HuH-7.5 (cell line): ENCODE measurements at regions not wholly inside any gene's neighbourhood (a gene's known extent, or its start where the extent isn't known, plus 50 kb on each side); places are given as distances from the start of the nearest gene placed in this dataset.
"Not testable (repeated sequence)": the region's sequence is repeated elsewhere in the genome, so short reads cannot be mapped to it uniquely, and the experiment has no call there.

Source experiments
- DNase-seq: peaks from one replicate; pipeline ENCODE4 v3.0.0; 2011; ENCODE audit warnings: low spot score

DNA sequence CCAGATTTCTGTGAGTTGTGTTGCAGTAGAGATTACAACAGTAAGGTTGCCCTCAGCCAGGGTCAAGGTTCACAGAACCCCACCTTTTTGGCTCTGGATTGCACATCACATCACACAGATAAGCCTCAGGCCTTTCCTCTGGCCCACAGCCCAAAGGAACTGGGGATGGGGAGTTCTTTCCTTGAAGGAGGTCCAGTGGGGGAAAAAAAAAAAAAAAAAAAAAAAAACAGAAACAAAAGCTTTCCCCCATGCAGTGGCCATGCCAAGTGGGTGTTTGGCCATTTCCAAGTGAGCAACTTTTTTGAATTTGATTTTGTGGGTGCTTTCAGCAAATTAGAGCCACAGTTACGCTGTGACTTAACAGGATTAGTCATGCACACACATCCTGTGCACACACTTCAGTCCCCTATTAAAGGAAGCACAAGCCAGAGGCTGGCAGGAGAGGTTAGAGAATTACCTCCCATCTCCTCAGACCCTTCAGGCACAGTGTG, 79.3 kb upstream of the NANOS1 start:
- no peak for DNase-seq

DNA sequence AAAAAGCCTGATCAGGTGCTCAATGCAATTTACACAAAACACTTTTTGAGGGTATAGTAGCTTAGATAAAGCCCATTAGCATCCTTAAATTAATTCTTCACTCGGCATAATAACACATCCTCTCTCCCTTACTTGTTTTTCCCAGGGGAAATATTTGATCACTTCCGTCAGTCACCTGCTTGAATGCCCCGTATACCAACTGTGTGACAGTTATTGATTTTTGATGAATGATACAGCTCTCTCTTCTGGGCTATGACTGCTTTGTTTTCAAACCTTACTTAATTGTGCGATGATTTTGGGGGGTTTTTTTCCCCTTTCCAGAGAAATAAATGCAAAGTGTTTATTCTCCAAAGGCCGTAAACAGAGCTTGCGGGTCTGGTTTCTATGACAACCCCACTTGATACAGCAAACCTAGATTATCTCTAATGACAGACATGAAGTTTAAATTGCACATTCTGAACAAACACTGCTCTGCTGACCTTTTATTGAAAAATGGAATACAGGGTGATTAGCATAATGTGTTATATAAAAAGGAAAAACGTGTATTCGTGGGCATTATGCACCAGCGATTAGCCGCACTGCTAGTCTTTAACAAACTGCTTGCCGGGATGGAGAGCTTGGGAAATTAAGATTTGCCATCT, 78.4 kb upstream of the NANOS1 start:
- no peak for DNase-seq

DNA sequence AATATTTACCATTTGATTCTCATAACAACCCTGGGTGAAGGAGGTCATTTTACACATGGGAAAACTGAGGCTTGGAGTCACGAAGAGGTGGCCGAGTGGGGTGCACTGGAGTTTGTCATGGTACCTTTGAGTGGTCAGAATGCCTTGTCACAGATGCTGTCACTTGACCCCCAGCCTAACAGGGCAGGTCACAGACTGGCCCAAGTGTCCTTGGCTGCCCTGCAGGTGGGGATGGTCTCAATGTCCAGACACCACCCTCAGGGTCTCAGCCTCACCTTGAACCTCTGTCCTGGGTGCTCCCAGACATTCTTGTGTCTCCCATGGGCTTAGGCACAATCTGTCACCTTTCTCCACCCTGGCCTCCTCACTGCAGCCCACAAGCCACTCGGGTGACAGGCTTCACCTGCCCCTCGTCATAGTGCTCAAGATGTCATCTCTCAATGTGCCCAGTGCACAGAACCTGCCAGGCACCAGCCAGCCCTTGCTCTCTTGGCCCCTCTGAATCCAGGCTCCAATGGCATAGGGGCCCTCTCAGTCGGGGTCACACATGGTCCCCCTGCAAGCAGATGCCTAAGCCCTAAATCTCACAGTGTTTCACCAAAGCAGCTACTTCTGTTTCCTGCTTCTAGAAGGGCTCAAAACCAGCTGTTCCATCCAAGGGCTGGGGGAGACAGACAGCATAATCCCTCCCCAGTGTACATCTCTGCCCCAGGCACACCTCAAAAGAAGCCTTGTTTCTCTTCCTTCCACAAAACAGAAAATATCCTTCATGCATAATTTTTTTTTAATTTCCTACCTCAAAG, 76.8 kb upstream of the NANOS1 start:
- no peak for DNase-seq

DNA sequence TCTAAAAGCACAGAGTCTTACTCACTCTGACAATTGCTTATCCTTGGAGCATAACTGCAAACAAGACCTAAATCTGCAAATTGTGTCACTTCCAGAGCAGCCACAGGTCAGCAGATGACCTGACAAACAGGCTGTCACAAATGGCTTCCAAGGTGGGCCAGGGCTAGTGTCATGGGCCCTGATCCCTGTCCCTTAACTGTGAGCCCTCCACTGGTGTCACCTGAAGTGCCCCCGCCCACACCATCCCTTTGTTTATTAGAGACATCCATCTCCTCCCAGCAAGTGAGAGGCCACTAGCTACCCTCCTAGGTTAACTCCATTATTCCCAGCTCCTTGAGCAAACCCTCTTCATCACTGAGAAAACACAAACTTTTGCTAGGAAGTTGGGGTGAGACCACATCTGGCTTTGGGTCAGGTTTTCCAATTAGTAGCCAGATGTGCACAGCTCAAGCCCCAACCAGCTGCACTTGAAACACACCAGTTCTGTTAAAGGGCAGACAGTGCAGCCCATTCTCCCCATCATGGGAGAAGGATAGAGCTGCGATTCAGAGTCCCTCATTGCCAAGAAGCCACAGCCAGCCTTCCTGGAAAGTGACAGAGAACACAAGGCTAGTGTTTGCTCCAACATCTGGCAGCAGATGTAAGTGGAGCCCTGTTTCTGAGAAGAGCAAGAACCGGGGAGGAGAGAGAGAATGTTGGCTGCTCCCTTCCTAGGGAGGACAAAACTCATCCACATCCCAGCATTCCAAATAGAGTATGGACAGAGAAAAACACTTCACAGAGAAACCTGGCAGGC, 75.7 kb upstream of the NANOS1 start:
- no peak for DNase-seq

DNA sequence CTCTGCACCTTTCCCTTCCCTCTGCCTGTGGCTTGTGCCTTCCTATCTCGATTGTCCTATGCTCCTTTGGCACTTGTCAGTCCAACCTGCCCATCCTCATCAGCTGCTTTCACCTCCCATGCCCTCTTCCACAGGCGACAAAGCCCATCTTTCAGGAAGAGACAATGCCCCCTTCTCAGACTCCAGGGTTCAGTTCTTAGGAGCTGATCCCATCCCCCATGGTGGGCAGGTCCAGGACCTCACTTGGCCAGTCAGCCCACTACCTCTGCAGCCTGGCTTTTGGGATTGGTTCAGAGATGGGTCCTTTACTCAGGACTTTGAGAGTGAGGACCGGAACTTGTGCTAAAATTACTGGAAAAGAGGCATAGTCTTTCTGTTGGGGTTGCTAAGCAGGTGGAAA, 74.0 kb upstream of the NANOS1 start:
- DNase-seq: no peak

DNA sequence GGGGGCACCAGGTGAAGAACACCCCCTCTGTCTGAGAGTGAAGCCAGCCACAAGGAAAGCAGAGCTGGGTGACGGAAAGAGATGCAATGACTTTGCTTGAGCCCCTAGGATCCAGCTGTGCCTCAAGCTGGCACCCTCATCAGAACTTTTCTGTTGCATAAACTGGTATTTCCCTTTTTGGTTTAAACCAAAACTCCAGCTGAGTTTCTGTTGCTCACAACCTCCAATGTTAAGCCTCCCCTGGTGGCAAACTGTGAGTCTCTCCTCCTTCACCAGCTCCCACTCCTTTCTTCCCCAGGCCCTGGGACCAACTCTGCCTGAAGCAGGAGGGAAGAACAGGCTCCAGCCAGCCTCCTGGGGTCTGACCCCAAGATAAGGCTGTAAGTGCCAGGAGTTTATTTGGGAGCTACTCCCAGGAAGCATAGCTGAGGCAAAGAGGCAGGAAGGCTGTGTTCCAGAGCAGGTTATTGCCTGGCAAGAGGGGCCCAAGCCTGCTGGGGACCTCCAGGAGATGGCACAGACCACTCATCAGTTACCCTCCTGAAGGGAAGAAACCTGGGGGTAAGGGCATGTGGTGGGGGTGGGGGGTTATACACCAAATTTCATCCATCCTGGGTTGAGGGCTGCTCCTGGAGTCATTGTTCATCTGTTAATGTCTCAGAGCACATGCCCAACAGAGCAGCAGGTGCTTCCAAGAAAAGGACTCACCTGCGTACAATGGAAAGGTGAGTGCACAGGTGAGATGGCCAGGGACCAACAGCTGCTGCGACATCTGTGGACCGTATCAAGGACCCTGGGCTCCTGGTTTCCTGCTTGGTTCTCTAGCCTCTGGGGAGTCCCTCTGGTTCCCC, 73.3 kb upstream of the NANOS1 start:
- no peak for DNase-seq

DNA sequence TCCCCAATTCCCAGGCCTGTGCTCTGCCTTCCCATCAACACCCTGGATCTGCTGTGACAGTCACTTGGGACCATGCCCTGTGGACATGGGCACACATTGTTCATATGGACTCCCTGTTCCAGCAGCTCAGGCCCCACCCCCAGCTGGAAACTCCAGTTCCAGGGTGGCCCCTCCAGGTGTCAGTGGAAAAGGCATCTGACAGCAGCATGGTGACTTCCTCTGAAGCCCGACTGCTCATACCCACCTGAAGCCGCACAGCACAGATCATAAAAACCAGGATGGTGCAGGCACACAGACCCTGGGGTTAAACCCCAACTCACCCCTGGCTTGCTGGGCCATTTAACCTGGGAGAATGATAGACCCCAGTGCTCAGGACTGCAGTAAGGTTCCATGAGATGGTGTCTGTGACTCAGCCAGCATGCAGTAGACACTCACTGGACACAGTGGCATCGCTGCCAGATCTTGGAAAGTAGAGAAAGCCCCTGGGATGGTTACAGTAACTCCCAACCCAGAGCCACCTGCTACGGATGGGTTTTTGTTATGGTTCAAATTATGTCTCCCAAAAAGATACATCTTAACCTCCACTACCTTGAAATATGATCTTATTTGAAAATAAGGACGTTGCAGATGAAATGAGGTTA, 72.6 kb upstream of the NANOS1 start:
- DNase-seq: no peak

DNA sequence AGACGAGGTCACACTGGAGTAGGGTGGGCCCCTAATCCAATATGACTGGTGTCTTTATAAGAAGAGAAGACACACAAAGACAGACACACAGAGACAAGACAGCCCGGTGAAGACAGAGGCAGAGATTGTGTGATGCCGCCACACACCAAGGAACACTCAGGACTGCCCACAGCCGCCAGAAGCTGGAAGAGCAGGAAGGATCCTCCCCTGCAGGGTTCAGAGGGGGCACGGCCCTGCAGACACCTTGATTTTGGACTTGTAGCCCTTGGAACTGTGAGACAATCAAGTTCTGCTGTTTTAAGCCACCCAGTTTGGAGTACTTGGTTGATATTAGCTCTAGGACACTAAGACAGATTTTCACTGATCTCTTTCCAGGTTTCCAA, 72.1 kb upstream of the NANOS1 start:
- no peak for DNase-seq

DNA sequence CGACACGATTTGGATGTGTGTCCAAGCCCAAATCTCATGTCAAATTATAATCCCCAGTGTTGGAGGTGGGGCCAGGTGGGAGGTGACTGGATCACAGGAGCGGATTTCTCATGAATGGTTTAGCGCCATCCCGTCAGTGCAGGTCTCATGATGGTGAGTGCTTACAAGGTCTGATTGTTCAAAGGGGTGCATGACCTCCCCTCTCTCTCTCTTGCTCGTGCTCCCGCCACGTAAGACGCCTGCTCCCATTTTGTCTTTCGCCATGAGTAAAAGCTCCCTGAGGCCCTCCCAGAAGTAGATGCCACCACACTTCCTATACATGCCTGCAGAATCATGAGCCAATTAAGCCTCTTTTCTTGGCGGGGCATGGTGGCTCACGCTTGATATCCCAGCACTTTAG, 71.5 kb upstream of the NANOS1 start:
- no peak for DNase-seq

DNA sequence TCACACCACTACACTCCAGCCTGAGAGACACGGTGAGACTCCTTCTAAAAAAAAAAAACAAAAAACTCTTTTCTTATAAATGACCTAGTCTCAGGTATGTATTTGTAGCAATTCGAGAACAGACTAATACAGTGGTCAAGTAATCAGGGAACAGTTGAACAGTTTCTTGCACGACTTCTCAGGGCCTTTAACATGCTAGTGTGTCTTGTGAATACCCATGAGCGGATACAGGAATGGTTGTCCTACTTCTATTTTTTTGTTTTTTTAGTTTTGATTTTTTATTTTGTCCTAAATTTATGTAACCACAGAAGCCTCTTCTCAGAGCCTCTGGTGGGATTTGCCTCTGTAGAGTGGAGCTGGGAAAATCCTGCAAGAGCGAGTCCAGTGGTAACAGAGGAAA, 71.0 kb upstream of the NANOS1 start:
- DNase-seq: no peak

DNA sequence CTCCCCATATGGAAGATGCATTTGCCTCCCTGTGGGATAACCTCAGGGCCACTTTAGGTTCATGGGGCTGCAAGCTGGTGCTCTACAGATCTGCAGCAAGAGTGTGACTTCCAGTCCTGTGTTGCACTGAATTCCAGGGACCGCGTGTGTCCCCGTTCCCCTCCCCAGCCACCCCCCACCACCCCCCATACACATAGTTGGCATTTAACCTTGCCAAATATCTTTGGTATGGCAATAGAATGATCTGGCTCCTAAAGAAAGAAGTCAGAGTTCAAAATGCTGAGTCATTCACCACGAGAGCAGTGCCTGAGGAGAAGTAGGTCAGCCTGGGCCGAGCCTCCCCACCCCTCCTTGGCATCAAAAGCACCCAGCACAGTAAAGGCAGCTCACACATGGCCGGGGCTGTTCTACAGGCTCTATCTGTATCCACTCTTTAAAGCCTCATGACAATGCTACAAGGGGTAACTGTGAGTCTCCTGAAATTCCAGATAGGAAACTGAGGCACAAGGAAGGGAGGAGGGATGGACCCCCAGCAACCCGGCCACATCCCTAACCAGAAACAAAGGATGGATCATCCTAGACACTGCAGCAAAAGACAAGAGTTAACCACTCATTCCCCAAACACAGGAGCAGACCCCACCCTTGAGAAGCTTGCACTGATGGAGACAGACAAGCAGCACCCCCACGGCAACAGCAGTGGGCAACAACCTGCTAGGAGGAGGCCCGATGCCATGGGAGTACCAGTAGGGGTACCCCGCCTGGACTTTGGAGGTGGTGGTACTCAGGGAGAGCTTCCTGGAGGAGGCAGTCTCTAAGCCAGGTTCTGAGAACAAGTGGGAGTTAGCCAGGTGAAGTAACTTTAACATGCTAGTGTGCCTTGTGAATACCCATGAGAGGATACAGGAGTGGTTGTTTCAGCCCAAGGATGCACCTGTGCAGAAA, 70.3 kb upstream of the NANOS1 start:
- no peak for DNase-seq

DNA sequence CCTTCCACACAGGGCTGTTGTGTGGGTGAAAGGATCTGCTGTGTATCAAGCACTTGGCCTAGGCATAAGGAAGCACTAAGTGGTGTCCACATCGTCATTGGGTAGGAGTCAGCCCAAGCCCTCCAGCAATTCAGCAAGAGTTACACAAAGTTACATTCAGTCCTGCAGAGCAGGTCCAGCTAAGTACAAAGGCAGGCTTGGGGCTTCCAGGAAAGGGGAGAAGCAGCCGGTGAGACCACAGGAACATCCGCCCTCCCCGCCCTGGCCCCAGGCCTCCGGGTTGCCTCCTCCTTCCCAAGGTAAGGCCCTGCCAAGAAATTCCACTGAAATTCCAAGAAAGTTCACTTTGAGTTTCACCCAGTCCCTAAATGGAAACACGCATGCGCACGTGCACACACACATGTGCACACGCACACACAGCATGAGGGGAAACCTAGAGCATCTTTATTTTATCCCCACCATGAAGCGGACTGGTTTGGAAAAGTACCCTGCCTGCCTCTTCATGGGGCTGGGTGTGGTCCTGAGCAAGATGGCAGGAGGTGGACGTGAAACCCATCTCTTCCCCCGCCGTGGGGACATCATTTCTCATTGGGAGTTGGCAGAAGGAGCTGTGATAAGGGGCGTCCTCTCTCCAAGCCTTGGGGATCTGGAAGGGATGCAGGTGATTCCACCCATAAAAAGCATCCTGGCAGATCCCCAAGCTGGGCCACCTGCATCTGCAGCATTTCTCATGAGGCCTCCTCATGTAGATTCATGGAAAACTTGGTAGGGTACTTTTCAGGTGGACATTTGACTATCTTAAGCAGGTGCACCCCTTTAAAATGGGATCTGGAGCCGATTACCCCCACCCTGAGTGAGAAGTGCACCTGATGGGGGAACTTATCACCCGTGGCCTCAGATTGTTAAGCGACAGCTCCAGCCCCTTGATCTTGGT, 69.1 kb upstream of the NANOS1 start:
- no peak for DNase-seq

DNA sequence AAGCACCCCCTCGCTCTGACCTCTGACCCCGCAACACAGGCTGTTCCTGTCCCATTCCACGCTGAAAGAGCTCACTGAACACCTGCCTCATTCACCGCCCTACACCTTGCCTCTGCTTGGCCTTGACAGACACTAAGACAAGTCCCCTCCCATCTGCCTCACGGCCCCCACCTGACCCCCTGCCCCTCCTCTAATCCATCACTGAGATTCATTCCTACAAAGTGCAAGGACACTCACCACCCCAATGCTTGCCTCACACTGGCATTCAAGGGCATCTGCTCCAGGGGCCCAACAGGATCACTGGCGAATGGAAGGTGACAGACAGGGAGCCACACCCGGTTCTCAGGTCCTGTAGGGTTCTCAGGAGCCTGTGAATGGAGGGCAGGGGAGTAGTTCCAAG, 68.1 kb upstream of the NANOS1 start:
- no peak for DNase-seq

DNA sequence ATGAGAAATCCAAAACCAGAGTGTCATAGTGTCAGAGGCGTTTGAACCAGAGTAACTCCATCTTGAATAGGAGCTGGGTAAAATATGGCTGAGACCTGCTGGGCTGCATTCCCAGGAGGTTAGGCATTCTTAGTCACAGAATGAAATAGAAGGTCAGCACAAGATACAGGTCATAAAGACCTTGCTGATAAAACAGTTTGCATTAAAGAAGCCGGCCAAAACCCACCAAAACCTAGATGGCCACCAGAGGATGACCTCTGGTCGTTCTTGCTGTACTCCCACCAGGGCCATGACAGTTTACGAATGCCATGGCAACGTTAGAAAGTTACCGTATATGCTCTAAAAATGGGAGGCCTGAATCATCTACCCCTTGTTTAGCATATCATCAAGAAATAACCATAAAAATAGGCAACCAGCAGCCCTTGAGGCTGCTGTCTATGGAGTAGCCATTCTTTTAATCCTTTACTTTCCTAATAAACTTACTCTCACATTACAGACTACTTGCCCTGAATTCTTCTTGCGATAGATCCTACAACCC, 67.1 kb upstream of the NANOS1 start:
- DNase-seq: not testable (repeated sequence)

DNA sequence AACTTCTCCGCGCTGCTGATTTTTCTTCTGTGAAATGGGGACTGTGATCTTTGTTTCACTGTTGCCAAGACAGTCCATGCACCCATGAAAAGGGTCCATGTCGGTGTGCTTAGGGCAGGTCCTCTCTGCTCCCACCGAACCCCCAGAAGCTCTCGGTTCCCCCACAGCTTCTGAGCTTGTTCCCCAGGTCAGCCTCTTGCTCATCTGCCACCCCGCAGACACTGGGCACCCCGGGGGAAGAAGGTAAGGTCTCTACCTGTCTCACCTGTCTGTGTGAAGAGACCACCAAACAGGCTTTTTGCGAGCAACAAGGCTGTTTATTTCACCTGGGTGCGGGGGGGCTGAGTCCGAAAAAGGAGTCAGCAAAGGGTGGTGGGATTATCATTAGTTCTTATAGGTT, 66.2 kb upstream of the NANOS1 start:
- DNase-seq: no peak

DNA sequence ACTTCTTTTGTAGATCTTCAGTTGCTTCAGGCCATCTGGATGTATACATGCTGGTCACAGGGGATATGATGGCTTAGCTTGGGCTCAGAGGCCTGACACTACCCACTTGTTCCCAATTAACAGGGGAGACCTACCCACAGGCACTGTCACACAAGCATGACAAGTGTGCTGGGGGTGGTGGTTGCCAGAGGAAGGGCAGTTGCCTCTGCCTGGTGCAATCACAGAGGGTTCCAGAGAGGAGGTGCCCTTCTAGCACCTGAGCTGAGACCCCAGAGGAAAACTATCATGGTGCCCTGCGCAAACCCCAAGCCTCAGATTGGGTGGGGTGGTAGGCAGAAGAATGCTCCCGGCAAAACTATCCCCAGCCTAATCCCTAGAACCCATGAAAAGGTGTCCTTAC, 65.6 kb upstream of the NANOS1 start:
- DNase-seq: no peak

DNA sequence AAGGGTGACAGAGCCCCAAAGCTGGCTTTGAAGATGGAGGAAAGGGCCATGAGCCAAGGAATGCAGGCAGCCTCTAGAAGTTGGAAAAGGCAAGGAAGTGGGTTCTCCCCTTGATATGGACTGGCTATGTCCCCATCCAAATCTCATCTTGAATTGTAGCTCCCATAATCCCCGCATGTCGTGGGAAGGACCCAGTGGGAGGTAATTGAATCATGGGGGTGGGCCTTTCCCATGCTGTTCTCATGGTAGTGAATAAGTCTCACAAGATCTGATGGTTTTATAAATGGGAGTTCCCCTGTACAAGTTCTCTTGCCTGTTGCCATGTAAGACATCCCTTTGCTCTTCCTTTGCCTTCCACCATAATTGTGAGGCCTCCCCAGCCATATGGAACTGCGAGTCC, 65.0 kb upstream of the NANOS1 start:
- not testable (repeated sequence) for DNase-seq

DNA sequence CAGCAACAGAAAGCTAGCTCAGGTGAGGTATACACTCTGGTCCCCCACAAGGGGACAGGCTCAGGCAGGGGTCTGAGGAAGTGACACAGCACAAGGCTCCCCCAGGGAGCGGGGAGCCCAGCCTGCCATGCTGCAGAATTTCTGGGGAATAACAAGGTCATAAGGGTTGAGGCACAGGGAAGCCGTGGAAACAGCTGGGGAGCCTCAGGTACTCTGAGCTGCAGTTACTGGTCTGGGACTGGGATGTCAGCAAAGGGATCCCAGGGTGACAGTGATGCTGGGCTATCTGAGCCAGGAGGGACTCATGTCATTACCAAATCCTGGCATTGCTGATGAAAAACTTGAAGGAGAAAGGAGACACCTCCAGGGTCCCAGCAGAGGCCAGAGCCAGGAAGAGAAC, 64.4 kb upstream of the NANOS1 start:
- no peak for DNase-seq

DNA sequence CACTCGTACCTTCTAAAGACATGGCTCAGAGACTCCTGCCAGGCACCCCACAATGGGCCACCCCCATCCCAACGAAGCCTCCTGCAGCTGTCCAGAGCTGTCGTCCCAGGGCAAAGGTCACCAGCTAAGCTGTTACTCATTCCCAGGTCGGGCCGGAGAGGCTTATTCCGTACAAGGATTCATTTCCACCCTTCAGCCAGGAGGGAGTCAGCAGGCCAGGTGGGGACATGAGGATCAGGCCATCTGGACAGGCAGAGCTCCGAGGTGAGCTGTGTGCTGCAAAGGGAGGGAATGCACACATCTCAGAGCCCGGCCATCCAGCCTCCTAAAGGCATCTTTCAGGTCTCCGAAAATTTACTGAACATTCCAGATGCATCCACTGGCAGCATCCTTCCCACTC, 63.9 kb upstream of the NANOS1 start:
- DNase-seq: no peak
